Amygdala (tissue), 56 donors: ENCODE measurements at regions not wholly inside any gene's neighbourhood (a gene's known extent, or its start where the extent isn't known, plus 50 kb on each side); places are given as distances from the start of the nearest gene placed in this dataset.
"Not testable (repeated sequence)": the region's sequence is repeated elsewhere in the genome, so short reads cannot be mapped to it uniquely, and the experiment has no call there.

Experiments
- DNase-seq, 56 donors: peaks; one replicate each; lab custom pipeline; 2025; lab: John Stamatoyannopoulos, UW

DNA sequence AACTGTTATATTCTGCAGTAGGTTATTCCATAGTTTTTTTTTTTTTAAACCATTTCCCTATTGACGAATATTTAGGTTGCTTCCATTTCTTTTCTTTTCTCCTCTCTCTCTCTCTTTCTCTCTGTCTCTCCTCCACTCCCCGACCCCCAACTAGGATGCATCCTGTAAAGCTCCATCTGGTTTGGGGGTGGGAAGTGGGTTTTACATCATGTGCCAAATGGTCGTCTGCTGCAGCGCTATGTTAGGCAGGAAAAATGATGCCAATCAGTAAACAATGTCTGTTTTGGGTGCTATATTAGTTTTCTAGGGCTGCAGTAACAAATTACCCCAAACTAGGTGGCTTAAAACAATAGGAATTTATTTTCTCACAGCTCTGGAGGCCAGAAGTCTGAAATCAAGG lies 465.0 kb downstream of the AACS start:
- DNase-seq: peak in 1 of 56 donors; percentile 14

- peak in 1 of 56 donors; percentile 26 for DNase-seq
Measured at GRCh38 chr12:125530876-125531275, 465.6 kb downstream of the AACS start.

DNA sequence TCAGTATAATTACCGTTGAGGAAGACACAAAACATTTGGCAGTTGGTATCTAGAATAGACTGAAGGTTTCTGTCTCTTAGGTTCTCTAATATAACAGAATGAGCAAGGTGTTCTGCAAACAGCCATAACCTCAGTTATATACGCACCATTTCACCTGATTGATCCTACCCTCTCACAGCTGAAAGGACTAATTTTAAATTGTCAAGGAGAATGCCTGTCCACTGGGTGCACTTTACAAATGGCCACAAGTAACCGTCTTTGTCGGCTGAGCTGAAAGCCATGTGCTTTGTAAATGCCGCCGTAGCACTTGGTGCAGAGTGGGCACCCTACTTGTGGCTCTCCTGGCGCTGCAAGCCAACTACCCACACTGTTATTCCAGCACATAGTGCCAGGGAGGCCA lies 466.3 kb downstream of the AACS start:
- DNase-seq: no peak

- peak in 46 of 56 donors; percentile 8 to 86 (median 44) for DNase-seq
Measured at GRCh38 chr12:125533434-125534029, 468.3 kb downstream of the AACS start.

- DNase-seq: peak in 5 of 56 donors; percentile 7 to 32 (median 18)
Measured at GRCh38 chr12:125538401-125539199, 473.4 kb downstream of the AACS start.

DNA sequence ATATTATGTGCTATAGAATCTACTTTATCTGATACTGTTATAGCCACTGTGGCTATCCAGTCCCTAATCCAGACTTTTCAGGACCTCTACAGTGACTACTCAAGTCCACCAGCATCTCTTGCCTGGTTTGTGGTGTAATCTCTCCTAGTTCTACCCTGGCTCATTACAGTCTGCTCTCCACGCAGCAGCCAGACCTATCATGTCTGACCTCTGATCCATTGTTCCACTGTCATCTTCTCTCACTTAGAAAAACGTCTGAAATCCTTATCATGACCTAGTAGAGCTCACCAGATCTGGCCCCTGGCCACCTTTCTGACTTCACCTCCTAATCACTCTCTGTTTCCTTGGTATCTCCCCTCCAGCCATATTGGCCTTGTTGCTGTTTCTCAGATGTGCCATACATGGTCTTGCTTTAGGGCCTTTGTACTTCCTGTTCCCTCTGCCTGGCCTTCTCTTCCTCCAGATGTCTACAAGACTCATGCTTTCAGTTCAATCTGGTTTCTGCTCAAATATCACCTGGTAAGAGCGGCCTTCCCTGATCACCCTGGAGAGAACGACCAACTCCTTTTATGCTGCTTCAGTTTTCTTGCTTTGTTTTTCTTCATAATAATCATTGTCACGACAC lies 475.5 kb downstream of the AACS start:
- no peak for DNase-seq

- DNase-seq: no peak
Measured at GRCh38 chr12:125544960-125545359, 479.7 kb downstream of the AACS start.

DNA sequence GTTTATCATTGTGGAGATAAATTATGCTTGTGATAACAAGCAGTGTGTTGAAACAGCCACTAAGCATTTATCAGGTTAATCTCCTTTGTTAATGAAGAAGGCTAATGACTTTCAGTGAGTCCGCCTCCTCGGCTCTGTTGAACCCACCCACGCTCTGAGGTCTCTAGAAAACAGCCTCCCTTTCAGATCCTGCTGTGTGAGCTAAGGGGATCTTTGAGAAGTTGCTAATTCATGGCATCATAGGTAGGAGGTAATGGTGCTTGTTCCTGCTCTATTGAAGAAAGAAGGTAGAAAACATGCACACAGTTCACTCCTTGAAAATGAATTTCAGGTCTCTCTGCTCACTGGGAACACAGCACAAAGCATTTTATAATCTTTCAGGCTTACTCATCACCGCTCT lies 483.9 kb downstream of the AACS start:
- no peak for DNase-seq

- no peak for DNase-seq
Measured at GRCh38 chr12:125549836-125550235, 484.6 kb downstream of the AACS start.

GRCh38 chr12:125552295-125552694 lies 487.1 kb downstream of the AACS start:
- DNase-seq: no peak

GRCh38 chr12:125561008-125561407 lies 495.8 kb downstream of the AACS start:
- DNase-seq: not testable (repeated sequence)

GRCh38 chr12:125564753-125565152 lies 499.5 kb downstream of the AACS start:
- peak in 6 of 56 donors; percentile 8 to 49 (median 28) for DNase-seq

- DNase-seq: no peak
Measured at GRCh38 chr12:125567581-125567980, 502.3 kb downstream of the AACS start.

DNA sequence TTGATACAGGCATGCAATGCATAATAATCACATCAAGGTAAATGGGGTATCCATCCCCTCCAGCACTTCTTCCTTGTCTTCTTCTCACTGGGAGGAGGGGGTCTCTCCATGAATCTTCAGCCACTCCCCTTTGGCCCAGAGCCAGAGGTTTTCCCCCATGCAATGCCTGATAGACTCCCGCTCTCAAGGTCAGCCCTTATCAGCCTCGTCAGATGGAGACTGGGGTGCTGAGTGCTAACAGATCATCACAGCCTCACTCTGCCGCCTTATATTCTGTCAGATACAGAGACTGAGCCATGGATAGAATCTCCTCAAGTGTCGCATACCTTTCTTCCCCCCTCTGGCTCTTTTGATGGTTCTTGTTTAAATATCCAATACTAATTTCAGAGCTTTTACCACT lies 503.1 kb downstream of the AACS start:
- no peak for DNase-seq

GRCh38 chr12:125573271-125573670 lies 508.0 kb downstream of the AACS start:
- DNase-seq: no peak

- DNase-seq: no peak
Measured at GRCh38 chr12:125577334-125577733, 512.1 kb downstream of the AACS start.

DNA sequence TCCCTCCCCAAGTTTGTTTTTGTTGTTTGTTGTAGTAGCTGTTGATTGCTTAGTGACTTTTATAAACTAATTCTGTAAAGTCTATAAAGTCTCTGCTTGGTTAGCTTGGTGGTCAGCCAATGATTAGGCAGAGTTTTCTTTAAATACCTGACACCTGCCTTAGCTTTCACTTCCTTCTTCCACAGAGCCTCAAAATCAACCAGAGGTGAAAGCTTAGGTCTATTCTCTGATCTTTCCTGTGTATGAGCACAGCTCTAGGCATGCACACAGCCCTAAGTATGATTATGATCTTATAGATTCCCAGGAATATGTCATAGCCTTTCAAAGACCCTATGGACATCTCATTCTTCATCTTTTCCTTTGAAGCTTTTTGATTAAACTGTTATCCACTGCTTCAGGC lies 514.7 kb downstream of the AACS start:
- no peak for DNase-seq

- no peak for DNase-seq
Measured at GRCh38 chr12:125583071-125583470, 517.8 kb downstream of the AACS start.

DNA sequence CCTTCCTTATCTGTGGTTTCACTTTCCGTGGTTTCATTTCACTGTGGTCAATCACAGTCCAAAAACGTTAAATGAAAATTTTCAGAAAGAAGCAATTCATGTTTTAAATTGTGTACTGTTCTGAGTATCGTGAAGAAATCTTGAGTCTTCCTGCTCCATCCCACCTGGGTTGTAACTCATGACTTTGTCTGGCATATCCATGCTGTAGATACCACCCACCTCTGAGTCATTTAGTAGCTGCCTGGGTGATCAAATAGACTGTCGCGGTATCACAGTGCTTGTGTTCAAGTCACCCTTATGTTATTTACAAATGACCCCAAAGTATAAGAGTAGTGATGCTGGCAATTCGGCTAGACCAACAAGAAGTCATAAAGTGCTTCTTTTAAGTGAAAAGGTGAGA lies 521.2 kb downstream of the AACS start:
- no peak for DNase-seq

GRCh38 chr12:125593269-125593668 lies 528.0 kb downstream of the AACS start:
- no peak for DNase-seq

DNA sequence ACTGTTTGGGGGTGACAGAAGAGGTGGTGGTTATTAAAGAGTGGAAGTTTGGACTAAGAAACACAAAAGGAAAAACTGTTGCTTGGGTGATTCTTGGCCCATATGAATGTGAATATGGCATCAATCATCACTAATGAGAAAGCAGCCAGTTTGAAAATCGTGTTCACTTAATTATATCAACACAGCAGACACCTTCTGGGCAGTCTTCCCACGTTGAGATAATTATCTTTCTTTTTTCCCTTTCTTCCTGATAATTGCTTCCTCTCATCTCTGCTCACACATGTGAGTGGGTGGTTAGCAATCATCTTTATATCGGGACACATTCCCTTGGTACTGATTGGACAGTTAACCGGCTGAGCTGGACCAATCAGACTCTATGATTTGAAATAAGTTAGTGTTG lies 539.7 kb downstream of the AACS start:
- peak in 2 of 56 donors; percentile 1 for DNase-seq

DNA sequence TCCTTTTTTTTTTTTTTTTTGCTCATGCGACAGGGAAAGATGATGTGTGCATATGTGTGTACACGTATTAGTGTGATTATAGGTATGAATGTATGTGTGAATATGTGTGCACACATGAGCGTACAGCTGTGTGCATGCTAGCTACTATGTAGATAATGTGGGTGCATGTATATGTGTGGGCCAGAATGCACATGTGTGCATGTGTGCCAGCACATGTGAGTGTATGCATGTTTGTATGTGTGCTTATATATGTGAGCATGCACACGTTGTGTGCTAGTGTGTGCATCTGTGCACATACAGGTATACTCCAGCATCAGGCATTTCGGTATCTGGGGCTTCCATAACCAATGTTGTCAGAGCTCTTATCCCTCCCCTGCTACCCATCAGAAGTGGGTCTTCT lies 541.1 kb downstream of the AACS start:
- no peak for DNase-seq
